Upper lobe of left lung (tissue), 4 donors: ENCODE measurements at regions not wholly inside any gene's neighbourhood (a gene's known extent, or its start where the extent isn't known, plus 50 kb on each side); places are given as distances from the start of the nearest gene placed in this dataset.

Experiments
- EP300 ChIP-seq, 4 donors: sonication (generic); formaldehyde crosslinking; IDR thresholded peaks; one replicate each; pipeline ENCODE4 v1.5.1; 2017; ENCODE audit warnings: antibody characterized with exemption in 4 of 4, control low read depth in 2 of 4
- POLR2A ChIP-seq, 4 donors: fragments of 450-650 bp; IDR thresholded peaks; one replicate each; pipeline ENCODE4 v1.5.1; 2016 to 2017; ENCODE audit warnings: antibody characterized with exemption in 4 of 4, mild to moderate bottlenecking in 2 of 4
- POLR2AphosphoS5 ChIP-seq, 2 donors: sonication (generic); formaldehyde crosslinking; IDR thresholded peaks; one replicate each; pipeline ENCODE4 v1.5.1; 2017; ENCODE audit warnings: antibody characterized with exemption in 2 of 2
- TF ChIP-seq, protein P1 (sequence below), 6 experiments: fragments of 450-650 bp in 4 of 6; fragments of 200-600 bp in 2 of 6; sonication (generic) in 2 of 6; IDR thresholded peaks; one replicate each; pipeline ENCODE4 v1.5.1; 2016 to 2019; ENCODE audit warnings: antibody characterized with exemption in 6 of 6

- TF ChIP-seq, protein P1, sequence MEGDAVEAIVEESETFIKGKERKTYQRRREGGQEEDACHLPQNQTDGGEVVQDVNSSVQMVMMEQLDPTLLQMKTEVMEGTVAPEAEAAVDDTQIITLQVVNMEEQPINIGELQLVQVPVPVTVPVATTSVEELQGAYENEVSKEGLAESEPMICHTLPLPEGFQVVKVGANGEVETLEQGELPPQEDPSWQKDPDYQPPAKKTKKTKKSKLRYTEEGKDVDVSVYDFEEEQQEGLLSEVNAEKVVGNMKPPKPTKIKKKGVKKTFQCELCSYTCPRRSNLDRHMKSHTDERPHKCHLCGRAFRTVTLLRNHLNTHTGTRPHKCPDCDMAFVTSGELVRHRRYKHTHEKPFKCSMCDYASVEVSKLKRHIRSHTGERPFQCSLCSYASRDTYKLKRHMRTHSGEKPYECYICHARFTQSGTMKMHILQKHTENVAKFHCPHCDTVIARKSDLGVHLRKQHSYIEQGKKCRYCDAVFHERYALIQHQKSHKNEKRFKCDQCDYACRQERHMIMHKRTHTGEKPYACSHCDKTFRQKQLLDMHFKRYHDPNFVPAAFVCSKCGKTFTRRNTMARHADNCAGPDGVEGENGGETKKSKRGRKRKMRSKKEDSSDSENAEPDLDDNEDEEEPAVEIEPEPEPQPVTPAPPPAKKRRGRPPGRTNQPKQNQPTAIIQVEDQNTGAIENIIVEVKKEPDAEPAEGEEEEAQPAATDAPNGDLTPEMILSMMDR (IDR thresholded peaks at IDR 0.05) = no peak
- no peak for TF ChIP-seq POLR2A (IDR thresholded peaks at IDR 0.05)
- TF ChIP-seq EP300 (IDR thresholded peaks at IDR 0.05) = no peak
- TF ChIP-seq POLR2AphosphoS5 (IDR thresholded peaks at IDR 0.05) = no peak
These were observed 1006.3 kb upstream of the AGA start for GRCh38 chr4:178448372-178449035.
